ENCODE measurements at regions not wholly inside any gene's neighbourhood (a gene's known extent, or its start where the extent isn't known, plus 50 kb on each side); places are given as distances from the start of the nearest gene placed in this dataset.
"Not testable (repeated sequence)": the region's sequence is repeated elsewhere in the genome, so short reads cannot be mapped to it uniquely, and the experiment has no call there.

DNA sequence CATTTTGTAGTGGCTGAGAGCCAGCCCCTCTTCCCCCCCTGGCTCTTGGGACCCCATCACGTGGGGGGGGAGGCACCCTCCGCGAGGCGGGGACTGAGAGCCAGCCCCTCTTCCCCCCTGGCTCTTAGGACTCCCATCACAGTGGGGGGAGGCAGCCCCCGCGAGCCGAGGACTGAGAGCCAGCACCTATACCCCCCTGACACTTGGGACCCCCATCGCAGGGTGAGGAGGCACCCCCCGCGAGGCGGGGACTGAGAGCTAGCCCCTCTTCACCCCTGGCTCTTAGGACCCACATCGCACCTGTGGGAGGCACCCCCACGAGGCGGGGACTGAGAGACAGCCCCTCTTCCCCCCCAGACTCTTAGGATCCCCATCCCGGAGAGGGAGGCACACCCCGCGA, 2426.5 kb upstream of the PCDH20 start:
- H3K4me3 ChIP-seq (ENCODE audit: control insufficient read depth, low read depth, low read length): no peak overlapping the region
- TF ChIP-seq, protein P1, sequence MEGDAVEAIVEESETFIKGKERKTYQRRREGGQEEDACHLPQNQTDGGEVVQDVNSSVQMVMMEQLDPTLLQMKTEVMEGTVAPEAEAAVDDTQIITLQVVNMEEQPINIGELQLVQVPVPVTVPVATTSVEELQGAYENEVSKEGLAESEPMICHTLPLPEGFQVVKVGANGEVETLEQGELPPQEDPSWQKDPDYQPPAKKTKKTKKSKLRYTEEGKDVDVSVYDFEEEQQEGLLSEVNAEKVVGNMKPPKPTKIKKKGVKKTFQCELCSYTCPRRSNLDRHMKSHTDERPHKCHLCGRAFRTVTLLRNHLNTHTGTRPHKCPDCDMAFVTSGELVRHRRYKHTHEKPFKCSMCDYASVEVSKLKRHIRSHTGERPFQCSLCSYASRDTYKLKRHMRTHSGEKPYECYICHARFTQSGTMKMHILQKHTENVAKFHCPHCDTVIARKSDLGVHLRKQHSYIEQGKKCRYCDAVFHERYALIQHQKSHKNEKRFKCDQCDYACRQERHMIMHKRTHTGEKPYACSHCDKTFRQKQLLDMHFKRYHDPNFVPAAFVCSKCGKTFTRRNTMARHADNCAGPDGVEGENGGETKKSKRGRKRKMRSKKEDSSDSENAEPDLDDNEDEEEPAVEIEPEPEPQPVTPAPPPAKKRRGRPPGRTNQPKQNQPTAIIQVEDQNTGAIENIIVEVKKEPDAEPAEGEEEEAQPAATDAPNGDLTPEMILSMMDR (conservative IDR thresholded peaks at IDR 0.05; ENCODE audit: control insufficient read depth, insufficient read depth, low read depth, low read length): no peak
- no peak for DNase-seq (ENCODE audit: low read depth)

DNA sequence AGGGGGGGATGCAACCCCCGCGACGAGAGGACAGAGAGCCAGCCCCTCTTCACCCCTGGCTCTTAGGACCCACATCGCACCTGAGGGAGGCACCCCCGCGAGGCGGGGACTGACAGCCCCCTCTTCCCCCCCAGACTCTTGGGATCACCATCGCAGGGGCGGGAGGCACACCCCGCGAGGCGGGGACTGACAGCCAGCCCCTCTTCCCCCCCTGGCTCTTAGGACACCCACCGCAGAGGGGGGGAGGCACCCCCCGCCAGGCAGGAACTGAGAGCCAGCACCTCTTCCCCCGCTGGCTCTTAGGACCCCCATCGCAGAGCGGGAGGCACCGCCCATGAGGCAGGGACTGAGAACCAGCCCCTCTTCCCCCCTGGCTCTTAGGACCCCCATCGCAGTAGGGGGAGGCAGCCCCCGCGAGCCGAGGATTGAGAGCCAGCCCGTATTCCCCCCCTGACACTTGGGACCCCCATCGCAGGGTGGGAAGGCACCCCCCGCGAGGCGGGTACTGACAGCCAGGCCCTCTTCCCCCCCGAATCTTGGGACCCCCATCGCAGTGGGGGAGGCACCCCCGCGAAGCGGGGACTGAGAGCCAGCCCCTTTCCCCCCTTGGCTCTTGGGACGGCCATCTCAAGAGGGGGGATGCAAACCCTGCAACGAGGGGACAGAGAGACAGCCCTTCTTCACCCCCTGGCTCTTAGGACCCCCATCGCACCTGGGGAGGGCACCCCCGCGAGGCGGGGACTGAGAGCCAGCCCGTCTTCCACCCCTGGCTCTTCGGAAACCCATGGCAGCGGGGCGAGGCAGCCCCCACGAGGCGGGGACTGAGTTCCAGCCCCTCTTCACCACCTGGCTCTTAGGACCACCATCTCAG, 2425.1 kb upstream of the PCDH20 start:
- H3K4me3 ChIP-seq (ENCODE audit: control insufficient read depth, low read depth, low read length): no peak overlapping the region
- TF ChIP-seq, protein P1 (conservative IDR thresholded peaks at IDR 0.05; ENCODE audit: control insufficient read depth, insufficient read depth, low read depth, low read length): no peak
- no peak for DNase-seq (ENCODE audit: low read depth)

DNA sequence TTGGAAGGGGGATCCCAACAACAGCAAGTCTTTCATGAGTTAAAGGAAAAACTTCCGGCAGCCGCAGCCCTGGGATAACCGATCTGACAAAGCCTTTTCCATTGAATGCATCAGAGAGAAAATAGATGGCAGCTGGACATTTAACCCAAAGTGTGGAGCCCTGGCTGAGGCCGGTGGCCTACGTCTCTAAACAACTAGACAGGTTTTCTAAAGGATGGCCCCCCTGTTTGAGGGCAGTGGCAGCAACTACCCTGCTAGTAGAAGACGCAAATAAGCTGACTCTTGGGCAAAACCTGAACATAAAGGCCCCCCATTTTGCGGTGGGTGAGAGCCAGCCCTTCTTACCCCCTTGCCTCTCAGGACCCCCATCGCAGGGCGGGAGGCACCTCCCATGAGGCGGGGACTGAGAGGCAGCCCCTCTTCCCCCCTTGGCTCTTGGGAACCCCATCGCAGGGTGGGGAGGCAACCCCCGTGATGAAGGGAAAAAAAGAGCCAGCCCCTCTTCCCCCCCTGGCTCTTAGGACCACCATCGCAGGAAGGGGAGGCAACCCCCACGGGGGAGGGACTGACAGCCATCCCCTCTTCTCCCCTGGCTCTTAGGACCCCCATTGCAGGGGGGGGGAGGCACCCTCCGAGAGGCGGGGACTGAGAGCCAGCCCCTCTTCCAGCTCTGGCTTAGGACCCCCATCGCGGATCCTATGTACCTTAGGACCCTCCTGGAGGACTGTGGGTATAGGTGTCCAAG, 2422.9 kb upstream of the PCDH20 start:
- DNase-seq (ENCODE audit: low read depth): no peak
- H3K4me3 ChIP-seq (ENCODE audit: control insufficient read depth, low read depth, low read length): no peak overlapping the region
- TF ChIP-seq, protein P1 (conservative IDR thresholded peaks at IDR 0.05; ENCODE audit: control insufficient read depth, insufficient read depth, low read depth, low read length): no peak

- H3K4me3 ChIP-seq (ENCODE audit: control insufficient read depth, low read depth, low read length); DNase-seq (ENCODE audit: low read depth): not testable (repeated sequence)
Measured at GRCh38 chr13:63837701-63838100, 2422.1 kb upstream of the PCDH20 start.

GRCh38 chr13:63829609-63830008, 2414.0 kb upstream of the PCDH20 start:
- DNase-seq (ENCODE audit: low read depth); H3K4me3 ChIP-seq (ENCODE audit: control insufficient read depth, low read depth, low read length): not testable (repeated sequence)

GRCh38 chr13:63821785-63822184, 2406.1 kb upstream of the PCDH20 start:
- not testable (repeated sequence) for H3K4me3 ChIP-seq (ENCODE audit: control insufficient read depth, low read depth, low read length); DNase-seq (ENCODE audit: low read depth)

DNA sequence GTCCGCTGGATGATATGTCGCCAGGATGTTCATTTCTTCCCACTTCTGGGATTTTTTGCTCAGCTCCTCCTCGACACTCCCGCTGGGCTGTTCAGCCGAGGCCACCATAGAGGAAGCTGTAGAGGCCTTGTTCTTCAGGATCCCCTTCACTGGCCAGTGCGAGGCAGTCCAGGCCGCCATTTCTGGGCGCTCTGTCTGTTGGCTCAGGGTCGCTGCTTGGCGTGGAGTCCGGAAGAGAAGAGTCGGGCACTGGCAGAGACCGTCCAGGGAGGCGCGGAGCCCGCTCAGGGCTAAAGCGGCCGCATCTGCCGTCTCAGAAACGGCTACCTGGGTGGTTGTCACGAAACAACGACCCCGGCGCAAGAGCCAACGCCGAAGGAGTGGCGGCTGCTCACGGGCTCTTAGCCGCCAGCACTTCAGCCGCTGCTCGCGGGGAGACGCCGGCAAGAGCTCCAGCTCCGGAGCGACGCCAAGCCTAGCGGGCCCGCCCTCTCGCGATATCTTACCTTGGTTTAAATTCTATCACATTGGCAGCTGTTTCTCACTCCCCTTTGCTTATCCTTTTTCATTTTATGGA, 2395.9 kb upstream of the PCDH20 start:
- H3K4me3 ChIP-seq (ENCODE audit: control insufficient read depth, low read depth, low read length); DNase-seq (ENCODE audit: low read depth): not testable (repeated sequence)

- not testable (repeated sequence) for H3K4me3 ChIP-seq (ENCODE audit: control insufficient read depth, low read depth, low read length); DNase-seq (ENCODE audit: low read depth)
Measured at GRCh38 chr13:63791134-63791533, 2375.5 kb upstream of the PCDH20 start.

GRCh38 chr13:63774133-63774532, 2358.5 kb upstream of the PCDH20 start:
- TF ChIP-seq, protein P1 (conservative IDR thresholded peaks at IDR 0.05; ENCODE audit: control insufficient read depth, insufficient read depth, low read depth, low read length): no peak
- no peak overlapping the region for H3K4me3 ChIP-seq (ENCODE audit: control insufficient read depth, low read depth, low read length)
- no peak for DNase-seq (ENCODE audit: low read depth)

Measured in fibroblast of mammary gland (primary cell).